PC-3 (cell line): ENCODE measurements at regions not wholly inside any gene's neighbourhood (a gene's known extent, or its start where the extent isn't known, plus 50 kb on each side); places are given as distances from the start of the nearest gene placed in this dataset.
"Not testable (repeated sequence)": the region's sequence is repeated elsewhere in the genome, so short reads cannot be mapped to it uniquely, and the experiment has no call there.

Source experiments
- ATAC-seq: fragments of 200-7000 bp; cut with Tn5 transposase; 2 replicates; pipeline ENCODE4 v1.9.1; 2020; ENCODE audit warnings: mild to moderate bottlenecking, moderate library complexity
- BruUV-seq: library from RNA; stranded (reverse); fragments of 400-500 nt; replicated peaks from 2 replicates; lab custom pipeline; 2021; lab: Mats Ljungman, UMichigan
- CTCF ChIA-PET: fragments of 300-600 bp; sonication (Branson Sonifier 250); formaldehyde crosslinking; loops from one replicate; lab custom pipeline; 2022; ENCODE audit warnings: antibody characterized with exemption; lab: Charles Lee
- POLR2A ChIA-PET: fragments of 300-600 bp; sonication (Branson Sonifier 250); formaldehyde crosslinking; loops from one replicate; lab custom pipeline; 2022; ENCODE audit warnings: antibody characterized with exemption; ENCODE audit not compliant: unreplicated experiment; lab: Charles Lee
- DNase-seq: peaks from one replicate; pipeline ENCODE4 v3.0.0-alpha.2; 2015
- H2AFZ ChIP-seq: fragments of 300-600 bp; sonication (generic); 2 replicates; pipeline ENCODE4 v1.6.0; 2016; ENCODE audit warnings: antibody characterized with exemption, low read length
- H3F3A ChIP-seq: fragments of 300-600 bp; sonication (generic); one replicate; pipeline ENCODE4 v1.6.0; 2017; ENCODE audit warnings: antibody characterized with exemption, low read length, control low read depth, mild to moderate bottlenecking; ENCODE audit not compliant: unreplicated experiment
- H3K27ac ChIP-seq: fragments of 300-600 bp; sonication (generic); 2 replicates; pipeline ENCODE4 v1.5.1; 2016; ENCODE audit warnings: mild to moderate bottlenecking, low read length
- H3K27me3 ChIP-seq: fragments of 300-600 bp; sonication (generic); 2 replicates; pipeline ENCODE4 v1.6.1; 2016; ENCODE audit warnings: low read length, mixed read lengths
- H3K36me3 ChIP-seq: fragments of 300-600 bp; sonication (generic); 2 replicates; pipeline ENCODE4 v1.6.1; 2016; ENCODE audit warnings: low read depth, mixed run types, low read length, mixed read lengths
- H3K4me1 ChIP-seq: fragments of 300-600 bp; sonication (generic); 2 replicates; pipeline ENCODE4 v1.5.1; 2016; ENCODE audit warnings: low read length; ENCODE audit not compliant: insufficient read depth
- H3K4me2 ChIP-seq: fragments of 300-600 bp; sonication (generic); 2 replicates; pipeline ENCODE4 v1.6.0; 2016; ENCODE audit warnings: low read length
- H3K4me3 ChIP-seq: fragments of 300-600 bp; sonication (generic); 2 replicates; pipeline ENCODE4 v1.5.1; 2016; ENCODE audit warnings: mild to moderate bottlenecking, low read length, mixed read lengths
- H3K79me2 ChIP-seq: fragments of 300-600 bp; sonication (generic); 2 replicates; pipeline ENCODE4 v1.6.1; 2017; ENCODE audit warnings: low read length, mixed read lengths
- H3K9ac ChIP-seq: fragments of 300-600 bp; sonication (generic); 2 replicates; pipeline ENCODE4 v1.6.0; 2016; ENCODE audit warnings: mild to moderate bottlenecking, low read length
- H3K9me2 ChIP-seq: fragments of 300-600 bp; sonication (generic); replicated peaks from 2 replicates; pipeline ENCODE4 v1.6.1; 2016; ENCODE audit warnings: mixed run types, low read length, mixed read lengths
- H3K9me3 ChIP-seq: fragments of 300-600 bp; sonication (generic); 2 replicates; pipeline ENCODE4 v1.6.1; 2016; ENCODE audit warnings: low read length, mixed read lengths
- H4K20me1 ChIP-seq: fragments of 300-600 bp; sonication (generic); 2 replicates; pipeline ENCODE4 v1.6.1; 2016; ENCODE audit warnings: low read length, mixed read lengths
- CTCF ChIP-seq: fragments of 300-600 bp; sonication (generic); conservative IDR thresholded peaks from 2 replicates; pipeline ENCODE4 v1.5.1; 2017; ENCODE audit warnings: antibody characterized with exemption, low read depth, mild to moderate bottlenecking, low read length
- EZH2 ChIP-seq: fragments of 300-600 bp; sonication (generic); IDR thresholded peaks from one replicate; pipeline ENCODE4 v1.6.1; 2017; ENCODE audit warnings: antibody characterized with exemption, mild to moderate bottlenecking, low read length; ENCODE audit not compliant: unreplicated experiment
- EZH2phosphoT487 ChIP-seq: fragments of 300-600 bp; sonication (generic); IDR thresholded peaks from 2 replicates; pipeline ENCODE4 v1.6.1; 2018; ENCODE audit warnings: mild to moderate bottlenecking, antibody characterized with exemption, low read length, borderline replicate concordance
- intact Hi-C: fragments of 100-400 bp; cut with micrococcal nuclease; formaldehyde crosslinking; loops from 2 replicates; pipeline ENCODE4 v1.9.0; 2023

GRCh38 chr7:103244865-103245264 lies 52.4 kb upstream of the PMPCB start:
- H3K4me2 ChIP-seq, H3K4me1 ChIP-seq, H2AFZ ChIP-seq, H3K27ac ChIP-seq, intact Hi-C loops, H3F3A ChIP-seq, H3K36me3 ChIP-seq, POLR2A ChIA-PET, H3K4me3 ChIP-seq, H3K9me3 ChIP-seq, H4K20me1 ChIP-seq, H3K79me2 ChIP-seq, H3K27me3 ChIP-seq, H3K9ac ChIP-seq, BruUV-seq, ATAC-seq, CTCF ChIA-PET, H3K9me2 ChIP-seq: not testable (repeated sequence)
- DNase-seq: peak; percentile 36

DNA sequence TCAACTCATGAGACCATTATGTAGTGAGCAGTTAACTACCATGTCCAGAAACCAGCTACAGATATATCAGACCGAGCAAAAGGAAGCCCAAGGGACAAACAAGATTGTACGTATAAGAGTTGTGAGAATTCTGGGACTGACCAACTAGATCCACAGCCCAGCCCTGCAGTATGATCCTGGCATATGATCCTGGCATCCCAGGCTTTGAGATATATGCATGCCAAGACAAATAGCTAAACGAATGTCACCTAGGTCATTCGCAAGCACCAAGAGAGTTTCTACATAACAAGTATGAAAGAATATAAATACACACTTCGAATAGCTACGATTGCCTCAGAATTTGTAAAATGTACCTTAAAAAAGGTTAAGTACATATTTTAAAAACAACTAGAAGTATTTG lies 56.4 kb upstream of the PMPCB start:
- POLR2A ChIA-PET: no interaction called here
- intact Hi-C loops: no loop called here
- H4K20me1 ChIP-seq: no peaks in the 10 kb centered on the region
- H3F3A ChIP-seq: no peaks in the 10 kb centered on the region
- H2AFZ ChIP-seq: no peak overlapping the region
- no peak overlapping the region for H3K9ac ChIP-seq
- H3K79me2 ChIP-seq: no peaks in the 10 kb centered on the region
- no peaks in the 10 kb centered on the region for H3K27me3 ChIP-seq
- H3K4me1 ChIP-seq: no peaks in the 10 kb centered on the region
- no peaks in the 10 kb centered on the region for H3K9me3 ChIP-seq
- BruUV-seq: no TSS peak
- TF ChIP-seq EZH2 (no peak), EZH2phosphoT487 (no peak), CTCF (no peak)
- DNase-seq (no peak), ATAC-seq (no peak)
- H3K9me2 ChIP-seq: no peaks in the 10 kb centered on the region
- H3K27ac ChIP-seq: no peak overlapping the region
- no peak overlapping the region for H3K4me3 ChIP-seq
- no peak overlapping the region for H3K4me2 ChIP-seq
- H3K36me3 ChIP-seq: no peaks in the 10 kb centered on the region
- CTCF ChIA-PET: no interaction called here

DNA sequence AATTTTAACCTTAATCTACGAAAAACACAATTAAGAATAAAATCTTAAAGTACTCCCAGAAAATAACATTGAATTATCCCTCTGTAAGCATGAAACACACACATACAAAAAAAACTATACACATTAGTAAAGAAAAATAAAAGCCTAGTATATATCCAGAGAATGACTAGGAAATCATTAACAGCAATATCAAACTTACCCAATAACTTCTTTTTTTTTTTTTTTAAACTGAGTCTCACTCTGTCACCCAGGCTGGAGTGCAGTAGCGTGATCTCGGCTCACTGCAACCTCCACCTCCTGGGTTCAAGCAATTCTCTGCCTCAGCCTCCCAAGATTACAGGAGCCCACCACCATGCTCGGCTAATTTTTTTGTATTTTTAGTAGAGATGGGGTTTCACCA lies 61.4 kb upstream of the PMPCB start:
- intact Hi-C loops, H3K27ac ChIP-seq, H3K27me3 ChIP-seq, H2AFZ ChIP-seq, H4K20me1 ChIP-seq, DNase-seq, H3F3A ChIP-seq, BruUV-seq, CTCF ChIA-PET, H3K4me1 ChIP-seq, H3K9ac ChIP-seq, H3K9me2 ChIP-seq, H3K4me3 ChIP-seq, H3K36me3 ChIP-seq, H3K79me2 ChIP-seq, POLR2A ChIA-PET, H3K9me3 ChIP-seq, ATAC-seq, H3K4me2 ChIP-seq: not testable (repeated sequence)

- H2AFZ ChIP-seq, H3K4me2 ChIP-seq, POLR2A ChIA-PET, H3K9ac ChIP-seq, H3F3A ChIP-seq, H4K20me1 ChIP-seq, H3K36me3 ChIP-seq, CTCF ChIA-PET, H3K9me3 ChIP-seq, DNase-seq, ATAC-seq, H3K27ac ChIP-seq, H3K9me2 ChIP-seq, H3K27me3 ChIP-seq, BruUV-seq, H3K79me2 ChIP-seq, H3K4me1 ChIP-seq, H3K4me3 ChIP-seq, intact Hi-C loops: not testable (repeated sequence)
Observed at GRCh38 chr7:103234877-103235276, 62.4 kb upstream of the PMPCB start.

GRCh38 chr7:103227787-103228186 lies 69.4 kb upstream of the PMPCB start:
- not testable (repeated sequence) for H3K36me3 ChIP-seq

GRCh38 chr7:103225798-103226197 lies 71.4 kb upstream of the PMPCB start:
- H3K9me3 ChIP-seq, H4K20me1 ChIP-seq, H3K9me2 ChIP-seq, H3K27me3 ChIP-seq, H3F3A ChIP-seq, intact Hi-C loops, DNase-seq, ATAC-seq, BruUV-seq, CTCF ChIA-PET, H3K4me2 ChIP-seq, H3K4me3 ChIP-seq, H3K4me1 ChIP-seq, POLR2A ChIA-PET, H3K79me2 ChIP-seq, H2AFZ ChIP-seq, H3K27ac ChIP-seq, H3K36me3 ChIP-seq, H3K9ac ChIP-seq: not testable (repeated sequence)

More at GRCh38 chr7:103227787-103228186, 69.4 kb upstream of the PMPCB start:
- H4K20me1 ChIP-seq, H3K4me2 ChIP-seq, H3K4me1 ChIP-seq, intact Hi-C loops, POLR2A ChIA-PET, H3K9me3 ChIP-seq, ATAC-seq, H2AFZ ChIP-seq, H3K4me3 ChIP-seq, CTCF ChIA-PET, H3F3A ChIP-seq, H3K27me3 ChIP-seq, H3K27ac ChIP-seq, H3K79me2 ChIP-seq, DNase-seq, BruUV-seq, H3K9me2 ChIP-seq, H3K9ac ChIP-seq: not testable (repeated sequence)
